Brain microvascular endothelial cell (primary cell): ENCODE measurements at regions not wholly inside any gene's neighbourhood (a gene's known extent, or its start where the extent isn't known, plus 50 kb on each side); places are given as distances from the start of the nearest gene placed in this dataset.

Experiments used
- DNase-seq: peaks from one replicate; pipeline ENCODE4 v3.0.0-alpha.2; 2020
- H3K27ac ChIP-seq: fragments of 250-450 bp; sonication (Bioruptor Pico); 2 replicates; pipeline ENCODE4 v1.5.1; 2020; ENCODE audit warnings: mild to moderate bottlenecking, moderate library complexity
- H3K27me3 ChIP-seq: fragments of 250-450 bp; sonication (Bioruptor Pico); replicated peaks from 2 replicates; pipeline ENCODE4 v1.5.1; 2020; ENCODE audit warnings: mild to moderate bottlenecking
- H3K36me3 ChIP-seq: fragments of 250-450 bp; sonication (Bioruptor Pico); replicated peaks from 2 replicates; pipeline ENCODE4 v1.5.1; 2020; ENCODE audit warnings: mild to moderate bottlenecking
- H3K4me3 ChIP-seq: 2 replicates; pipeline ENCODE4 v1.5.1; 2011; ENCODE audit warnings: low read depth, mild to moderate bottlenecking, control low read depth, low read length, moderate library complexity
- in situ Hi-C: cut with HindIII; loops from 2 replicates; pipeline ENCODE4 v1.10.0; 2017; ENCODE audit warnings: low sequenced_read_pairs, low pct_ligation_motif_present
- TF ChIP-seq, protein P1 (sequence below): IDR thresholded peaks from 2 replicates; pipeline ENCODE4 v1.5.1; 2011; ENCODE audit warnings: low read depth, mild to moderate bottlenecking, moderate library complexity, low read length, control low read depth, inconsistent platforms; ENCODE audit errors: missing control alignments

DNA sequence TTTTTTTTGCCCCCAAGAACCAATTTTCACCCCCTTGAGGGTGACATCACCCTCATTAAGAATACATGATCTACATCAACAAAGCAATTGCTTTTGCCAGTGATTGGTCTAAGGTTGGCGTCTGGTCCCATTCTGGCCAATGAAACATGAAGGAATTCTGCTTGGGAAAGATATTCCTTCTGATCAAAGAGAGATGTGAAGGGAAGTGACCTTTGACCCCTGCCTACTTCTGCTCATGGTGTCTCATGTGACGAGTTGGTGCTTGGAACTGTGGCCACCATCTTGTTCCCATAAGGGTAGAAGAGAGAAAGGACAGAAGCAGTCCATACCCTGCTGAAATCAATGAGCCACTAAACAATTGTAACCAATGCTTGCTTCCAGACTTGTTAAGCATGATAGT, 85.1 kb downstream of the LBH start:
- TF ChIP-seq, protein P1, sequence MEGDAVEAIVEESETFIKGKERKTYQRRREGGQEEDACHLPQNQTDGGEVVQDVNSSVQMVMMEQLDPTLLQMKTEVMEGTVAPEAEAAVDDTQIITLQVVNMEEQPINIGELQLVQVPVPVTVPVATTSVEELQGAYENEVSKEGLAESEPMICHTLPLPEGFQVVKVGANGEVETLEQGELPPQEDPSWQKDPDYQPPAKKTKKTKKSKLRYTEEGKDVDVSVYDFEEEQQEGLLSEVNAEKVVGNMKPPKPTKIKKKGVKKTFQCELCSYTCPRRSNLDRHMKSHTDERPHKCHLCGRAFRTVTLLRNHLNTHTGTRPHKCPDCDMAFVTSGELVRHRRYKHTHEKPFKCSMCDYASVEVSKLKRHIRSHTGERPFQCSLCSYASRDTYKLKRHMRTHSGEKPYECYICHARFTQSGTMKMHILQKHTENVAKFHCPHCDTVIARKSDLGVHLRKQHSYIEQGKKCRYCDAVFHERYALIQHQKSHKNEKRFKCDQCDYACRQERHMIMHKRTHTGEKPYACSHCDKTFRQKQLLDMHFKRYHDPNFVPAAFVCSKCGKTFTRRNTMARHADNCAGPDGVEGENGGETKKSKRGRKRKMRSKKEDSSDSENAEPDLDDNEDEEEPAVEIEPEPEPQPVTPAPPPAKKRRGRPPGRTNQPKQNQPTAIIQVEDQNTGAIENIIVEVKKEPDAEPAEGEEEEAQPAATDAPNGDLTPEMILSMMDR: no peak

DNA sequence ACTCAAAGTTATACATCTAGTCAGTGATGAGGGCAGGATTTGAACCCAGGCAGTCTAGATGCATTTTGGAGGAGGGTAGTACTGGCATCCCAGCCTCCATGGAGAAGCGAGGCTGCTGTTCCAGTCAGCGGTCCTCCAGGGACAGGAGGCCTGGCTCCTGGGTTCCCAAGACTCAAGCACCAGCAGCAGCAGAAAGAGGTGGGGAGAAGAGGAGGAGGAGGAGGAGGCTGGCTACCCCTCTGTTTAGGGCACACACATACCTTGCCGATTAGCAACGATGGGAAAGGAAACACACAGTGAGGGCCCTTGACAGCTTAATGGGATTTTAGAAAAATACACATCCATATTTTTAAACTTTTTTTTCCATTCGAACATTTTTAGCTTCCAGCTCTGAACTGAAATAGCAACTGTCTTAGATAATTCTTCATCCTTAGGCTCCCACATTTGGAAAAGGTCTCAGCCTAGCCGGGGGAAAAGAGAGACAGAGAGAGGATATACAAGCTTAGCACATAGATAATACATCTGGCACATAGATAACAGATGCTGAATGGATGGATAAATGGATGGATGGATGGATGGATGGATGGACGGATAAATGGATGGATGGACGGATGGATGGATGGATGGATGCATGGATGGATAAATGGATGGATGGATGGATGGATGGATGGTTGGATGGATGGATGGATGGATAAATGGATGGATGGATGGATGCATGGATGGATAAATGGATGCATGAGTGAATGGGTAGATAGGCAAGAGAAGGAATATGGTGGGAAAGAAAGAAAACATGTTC, 87.9 kb downstream of the LBH start:
- DNase-seq: no peak
- H3K4me3 ChIP-seq: no peak overlapping the region
- H3K27ac ChIP-seq: no peak overlapping the region
- TF ChIP-seq, protein P1: no peak
- no peaks in the 10 kb centered on the region for H3K36me3 ChIP-seq
- in situ Hi-C loops: no loop called here
- no peaks in the 10 kb centered on the region for H3K27me3 ChIP-seq

More for the DNA sequence above, 85.1 kb downstream of the LBH start:
- H3K4me3 ChIP-seq: no peak overlapping the region
- no peak overlapping the region for H3K27ac ChIP-seq
- no peaks in the 10 kb centered on the region for H3K27me3 ChIP-seq
- no peak for DNase-seq
- H3K36me3 ChIP-seq: no peaks in the 10 kb centered on the region
- in situ Hi-C loops: no loop called here

DNA sequence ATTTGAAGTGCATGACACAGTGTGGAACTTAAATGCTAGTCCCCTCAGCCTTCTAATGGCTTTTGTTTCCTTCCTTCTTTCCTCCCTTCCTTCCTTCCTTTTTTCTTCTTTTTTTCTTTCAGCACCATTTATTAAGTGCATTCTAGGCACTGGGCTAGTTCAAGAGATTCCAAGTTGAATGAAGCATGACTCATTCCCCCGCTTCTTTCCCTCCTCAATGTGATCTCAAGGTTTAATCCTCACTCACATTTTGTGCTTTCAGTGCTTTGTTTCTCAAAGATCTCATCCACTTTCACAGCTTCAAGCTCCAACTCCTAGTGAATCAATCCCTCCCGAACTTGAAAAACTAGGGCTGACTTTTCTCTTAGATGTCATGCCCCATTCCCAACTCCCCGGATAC, 90.1 kb downstream of the LBH start:
- in situ Hi-C loops: no loop called here
- Histone ChIP-seq H3K27ac (no peak overlapping the region), H3K4me3 (no peak overlapping the region), H3K36me3 (no peaks in the 10 kb centered on the region), H3K27me3 (no peaks in the 10 kb centered on the region)
- TF ChIP-seq, protein P1: no peak
- DNase-seq: peak; percentile 9

DNA sequence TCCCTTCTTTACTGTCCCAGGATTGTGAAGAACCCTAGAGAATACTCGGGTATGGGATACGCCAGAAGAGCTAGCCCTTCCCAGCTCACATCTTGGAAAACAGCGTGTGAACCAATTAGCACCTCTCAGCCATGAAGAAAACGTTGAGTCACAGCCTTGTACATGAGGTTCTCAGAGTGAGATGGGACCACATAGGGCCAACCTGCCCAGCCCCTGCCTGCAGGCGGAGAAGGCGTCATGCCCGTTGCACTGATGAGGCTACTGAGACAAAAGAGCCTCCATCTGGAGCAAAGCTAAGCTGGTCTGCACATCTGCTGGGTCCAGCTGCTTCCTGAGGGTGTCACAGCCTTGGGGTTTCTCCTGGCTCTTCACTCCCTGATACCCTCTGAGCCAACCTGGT, 92.2 kb downstream of the LBH start:
- Histone ChIP-seq H3K4me3 (no peak overlapping the region), H3K27me3 (no peaks in the 10 kb centered on the region), H3K27ac (no peak overlapping the region), H3K36me3 (no peaks in the 10 kb centered on the region)
- in situ Hi-C loops: no loop called here
- no peak for DNase-seq
- TF ChIP-seq, protein P1: no peak

DNA sequence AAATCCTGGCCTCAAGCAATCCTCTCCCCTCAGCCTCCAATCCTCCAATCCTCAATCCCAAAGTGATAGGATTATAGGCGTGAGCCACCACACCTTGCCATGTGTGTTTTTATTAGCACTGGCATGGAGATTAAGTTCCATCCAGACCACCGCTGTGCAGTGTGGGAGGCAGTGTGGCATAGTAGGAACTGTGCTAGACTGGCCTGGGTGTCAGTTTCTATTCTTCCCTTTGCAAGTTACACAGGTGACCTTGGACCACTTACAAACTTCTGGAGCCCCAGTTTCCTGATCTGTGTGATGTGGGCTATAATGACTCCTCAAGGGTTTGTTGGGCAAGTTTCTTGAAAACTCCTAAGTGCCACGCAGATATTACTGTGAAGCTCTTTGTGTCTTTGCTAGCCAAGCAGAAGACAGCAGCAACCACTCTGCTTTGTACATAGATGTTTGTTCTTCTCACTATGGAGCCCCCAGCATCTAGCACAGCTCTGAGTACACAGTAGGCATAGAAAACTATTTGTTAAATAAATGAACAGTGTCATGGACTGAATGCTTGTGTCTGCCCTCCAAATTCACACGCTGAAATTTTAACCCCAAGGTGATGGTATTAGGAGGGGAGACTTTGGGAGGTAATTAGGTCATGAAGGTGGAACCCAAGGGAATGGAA, 93.0 kb downstream of the LBH start:
- Histone ChIP-seq H3K27me3 (no peaks in the 10 kb centered on the region), H3K36me3 (no peaks in the 10 kb centered on the region), H3K4me3 (no peak overlapping the region), H3K27ac (no peak overlapping the region)
- TF ChIP-seq, protein P1: no peak
- no peak for DNase-seq
- in situ Hi-C loops: no loop called here
